B cell (primary cell): ENCODE measurements at regions not wholly inside any gene's neighbourhood (a gene's known extent, or its start where the extent isn't known, plus 50 kb on each side); places are given as distances from the start of the nearest gene placed in this dataset.

Experiments used
- ATAC-seq: fragments of 200-7000 bp; cut with Tn5 transposase; one replicate; pipeline ENCODE4 v1.10.0; 2021; ENCODE audit warnings: low read depth, mild to moderate bottlenecking, moderate number of reproducible peaks, moderate library complexity
- CTCF ChIA-PET: fragments of 350-600 bp; sonication (Branson Sonifier 250); formaldehyde crosslinking; loops from one replicate; lab custom pipeline; 2021; ENCODE audit warnings: antibody characterized with exemption, inconsistent platforms; lab: Charles Lee
- POLR2A ChIA-PET: fragments of 350-600 bp; sonication (Branson Sonifier 250); formaldehyde crosslinking; loops from one replicate; lab custom pipeline; 2021; ENCODE audit warnings: antibody characterized with exemption; lab: Charles Lee
- DNase-seq: peaks from one replicate; pipeline ENCODE4 v3.0.0; 2013
- H2AFZ ChIP-seq: 2 replicates; pipeline ENCODE4 v1.6.1; 2012; ENCODE audit warnings: mild to moderate bottlenecking, low read depth, low read length; ENCODE audit not compliant: insufficient read depth, poor library complexity, severe bottlenecking
- H3K27ac ChIP-seq, 2 donors: 1 replicate in 1 of 2; 2 replicates in 1 of 2; pipeline ENCODE4 v1.5.1; 2012 to 2013; ENCODE audit warnings: low read length in 2 of 2, mild to moderate bottlenecking in 2 of 2, moderate library complexity in 1 of 2
- H3K27me3 ChIP-seq, 4 experiments: fragments of 200-600 bp in 1 of 4; sonication (generic) in 1 of 4; replicated peaks in 1 of 4; 1 replicate in 2 of 4; 2 replicates in 2 of 4; pipeline versions ENCODE4 v1.6.1 to v1.7.0; 2013 to 2016; ENCODE audit warnings: low read length in 3 of 4, mild to moderate bottlenecking in 2 of 4, mixed read lengths in 1 of 4, moderate library complexity in 1 of 4; ENCODE audit not compliant: insufficient read depth in 4 of 4, control insufficient read depth in 3 of 4; ENCODE audit errors: control extremely low read depth in 1 of 4
- H3K36me3 ChIP-seq, 2 experiments: replicated peaks in 1 of 2; 1 replicate in 1 of 2; 2 replicates in 1 of 2; pipeline versions ENCODE4 v1.6.1 to v1.7.1; 2013; ENCODE audit warnings: low read length in 1 of 2; ENCODE audit not compliant: insufficient read depth in 2 of 2, control insufficient read depth in 1 of 2; ENCODE audit errors: control extremely low read depth in 1 of 2, extremely low read depth in 1 of 2
- H3K4me1 ChIP-seq, 2 donors: fragments of 200-600 bp in 1 of 2; sonication (generic) in 1 of 2; 1 replicate in 1 of 2; 2 replicates in 1 of 2; pipeline versions ENCODE4 v1.5.1 to v1.6.1; 2013 to 2017; ENCODE audit warnings: low read length in 2 of 2; ENCODE audit not compliant: control insufficient read depth in 2 of 2, insufficient read depth in 2 of 2
- H3K4me2 ChIP-seq: replicated peaks from 2 replicates; pipeline ENCODE3; 2012; ENCODE audit warnings: mild to moderate bottlenecking, low read depth, low read length; ENCODE audit not compliant: poor library complexity, severe bottlenecking
- H3K4me3 ChIP-seq, 5 experiments: fragments of 200-600 bp in 1 of 5; sonication (generic) in 1 of 5; 1 replicate in 3 of 5; 2 replicates in 2 of 5; pipeline versions ENCODE4 v1.5.1 to v1.7.0; 2011 to 2016; ENCODE audit warnings: low read length in 4 of 5, mild to moderate bottlenecking in 4 of 5, low read depth in 2 of 5, control low read depth in 1 of 5, moderate library complexity in 1 of 5; ENCODE audit not compliant: insufficient read depth in 1 of 5; ENCODE audit errors: control extremely low read depth in 1 of 5, extremely low read depth in 1 of 5
- H3K79me2 ChIP-seq: fragments of 200-600 bp; sonication (generic); one replicate; pipeline ENCODE4 v1.6.0; 2016; ENCODE audit warnings: low read length; ENCODE audit not compliant: control insufficient read depth, insufficient read depth
- H3K9ac ChIP-seq: fragments of 200-600 bp; sonication (generic); 2 replicates; pipeline ENCODE4 v1.6.1; 2017; ENCODE audit warnings: mild to moderate bottlenecking, low read length, moderate library complexity
- H3K9me3 ChIP-seq, 3 donors: one replicate each; pipeline versions ENCODE4 v1.6.1 to v1.7.1; 2013; ENCODE audit warnings: low read length in 2 of 3; ENCODE audit not compliant: control insufficient read depth in 2 of 3, insufficient read depth in 1 of 3; ENCODE audit errors: control extremely low read depth in 1 of 3
- H4K20me1 ChIP-seq: 2 replicates; pipeline ENCODE4 v1.6.0; 2012; ENCODE audit warnings: mild to moderate bottlenecking, low read length; ENCODE audit not compliant: insufficient read depth, control insufficient read depth, poor library complexity, severe bottlenecking
- H3K27ac Mint-ChIP-seq: one replicate; pipeline ENCODE4 v1.8.0; 2021; ENCODE audit warnings: mixed read lengths
- H3K27me3 Mint-ChIP-seq: one replicate; pipeline ENCODE4 v1.8.0; 2021; ENCODE audit warnings: mixed read lengths
- H3K4me1 Mint-ChIP-seq: one replicate; pipeline ENCODE4 v1.8.0; 2021; ENCODE audit warnings: mixed read lengths
- H3K4me3 Mint-ChIP-seq: one replicate; pipeline ENCODE4 v1.8.0; 2021; ENCODE audit warnings: mixed read lengths
- H3K9me3 Mint-ChIP-seq: one replicate; pipeline ENCODE4 v1.8.0; 2022; ENCODE audit warnings: mixed read lengths; ENCODE audit not compliant: insufficient read depth
- EZH2 ChIP-seq: IDR thresholded peaks from 2 replicates; pipeline ENCODE4 v1.6.1; 2012; ENCODE audit warnings: borderline replicate concordance, low read depth, mild to moderate bottlenecking, moderate library complexity, low read length; ENCODE audit not compliant: insufficient read depth, poor library complexity, severe bottlenecking
- WGBS: methylation state at CpG from one replicate; pipeline ENCODE4 v1.1.5; 2013; ENCODE audit warnings: missing lambda C conversion rate; ENCODE audit not compliant: insufficient coverage; 5-methylcytosine and 5-hydroxymethylcytosine counted together
- intact Hi-C: fragments of 100-400 bp; cut with micrococcal nuclease; formaldehyde crosslinking; loops from one replicate; pipeline ENCODE4 v1.10.0; 2022
- TF ChIP-seq, protein P1 (sequence below): fragments of 200-600 bp; IDR thresholded peaks from one replicate; pipeline ENCODE4 v1.8.0; 2022; ENCODE audit warnings: antibody characterized with exemption, mild to moderate bottlenecking

DNA sequence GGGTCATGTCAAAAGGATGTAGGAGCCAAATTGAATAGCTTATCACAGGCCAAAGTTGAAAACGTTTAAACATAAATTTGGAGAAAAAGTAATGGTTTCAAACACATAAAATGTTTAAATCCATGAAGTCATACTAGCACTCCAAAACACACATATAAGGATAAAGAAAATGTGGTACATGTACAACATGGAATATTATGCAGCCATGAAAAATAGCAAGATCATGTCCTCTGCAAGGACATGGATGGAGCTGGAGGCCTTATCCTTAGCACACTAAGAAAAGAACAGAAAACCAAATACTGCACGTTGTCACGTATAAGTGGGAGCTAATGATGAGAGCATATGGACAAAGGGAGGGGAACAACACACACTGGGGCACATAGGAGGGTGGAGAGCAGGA, 911.7 kb upstream of the PCDH20 start:
- Histone ChIP-seq H3K4me2 (no peak overlapping the region), H3K27ac (no peak overlapping the region), H4K20me1 (no peaks in the 10 kb centered on the region), H3K4me3 (no peak overlapping the region), H3K9ac (no peak overlapping the region), H3K9me3 (peaks cover 0 to 1% (median 0%) of the 10 kb centered on the region in 3 donors), H3K4me1 (no peaks in the 10 kb centered on the region), H3K79me2 (no peaks in the 10 kb centered on the region), H3K36me3 (no peaks in the 10 kb centered on the region), H2AFZ (no peak overlapping the region), H3K27me3 (no peaks in the 10 kb centered on the region)
- no peaks in the 10 kb centered on the region for H3K9me3 Mint-ChIP-seq
- ATAC-seq (no peak), DNase-seq (no peak)
- no CpG with 5 or more reads among the region's 3 CpGs for WGBS
- intact Hi-C loops = no loop called here
- CTCF ChIA-PET = no interaction called here
- no peaks in the 10 kb centered on the region for H3K27me3 Mint-ChIP-seq
- POLR2A ChIA-PET = no interaction called here
- no peak overlapping the region for H3K4me3 Mint-ChIP-seq
- TF ChIP-seq, protein P1, sequence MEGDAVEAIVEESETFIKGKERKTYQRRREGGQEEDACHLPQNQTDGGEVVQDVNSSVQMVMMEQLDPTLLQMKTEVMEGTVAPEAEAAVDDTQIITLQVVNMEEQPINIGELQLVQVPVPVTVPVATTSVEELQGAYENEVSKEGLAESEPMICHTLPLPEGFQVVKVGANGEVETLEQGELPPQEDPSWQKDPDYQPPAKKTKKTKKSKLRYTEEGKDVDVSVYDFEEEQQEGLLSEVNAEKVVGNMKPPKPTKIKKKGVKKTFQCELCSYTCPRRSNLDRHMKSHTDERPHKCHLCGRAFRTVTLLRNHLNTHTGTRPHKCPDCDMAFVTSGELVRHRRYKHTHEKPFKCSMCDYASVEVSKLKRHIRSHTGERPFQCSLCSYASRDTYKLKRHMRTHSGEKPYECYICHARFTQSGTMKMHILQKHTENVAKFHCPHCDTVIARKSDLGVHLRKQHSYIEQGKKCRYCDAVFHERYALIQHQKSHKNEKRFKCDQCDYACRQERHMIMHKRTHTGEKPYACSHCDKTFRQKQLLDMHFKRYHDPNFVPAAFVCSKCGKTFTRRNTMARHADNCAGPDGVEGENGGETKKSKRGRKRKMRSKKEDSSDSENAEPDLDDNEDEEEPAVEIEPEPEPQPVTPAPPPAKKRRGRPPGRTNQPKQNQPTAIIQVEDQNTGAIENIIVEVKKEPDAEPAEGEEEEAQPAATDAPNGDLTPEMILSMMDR = no peak
- no peak for TF ChIP-seq EZH2
- H3K4me1 Mint-ChIP-seq = no peaks in the 10 kb centered on the region
- H3K27ac Mint-ChIP-seq = no peak overlapping the region

DNA sequence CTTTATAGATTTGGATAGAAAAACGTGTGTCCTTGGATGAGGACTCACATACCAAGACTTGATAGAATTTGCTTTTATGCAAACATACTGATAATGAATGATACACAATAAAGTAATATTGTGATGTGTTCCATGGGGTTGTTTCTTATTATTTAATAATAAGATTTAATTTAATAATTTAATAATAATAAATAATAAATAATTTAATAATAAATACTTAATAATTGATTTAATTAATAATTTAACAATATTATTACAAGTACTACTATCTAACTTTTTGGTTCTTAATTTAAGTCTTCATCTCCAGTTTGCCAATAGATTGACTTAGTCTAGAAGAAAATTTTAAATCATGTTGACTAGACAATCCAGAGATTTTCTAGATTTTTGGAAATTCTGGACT, 909.2 kb upstream of the PCDH20 start:
- Histone ChIP-seq H3K4me2 (no peak overlapping the region), H2AFZ (no peak overlapping the region), H3K4me3 (no peak overlapping the region), H3K36me3 (no peaks in the 10 kb centered on the region), H3K9ac (no peak overlapping the region), H3K9me3 (peaks cover 0 to 1% (median 0%) of the 10 kb centered on the region in 3 donors), H3K27ac (no peak overlapping the region), H3K4me1 (no peaks in the 10 kb centered on the region), H3K79me2 (no peaks in the 10 kb centered on the region), H3K27me3 (no peaks in the 10 kb centered on the region), H4K20me1 (no peaks in the 10 kb centered on the region)
- Mint-ChIP-seq H3K27me3 (no peaks in the 10 kb centered on the region), H3K9me3 (no peaks in the 10 kb centered on the region), H3K4me1 (no peaks in the 10 kb centered on the region), H3K4me3 (no peak overlapping the region), H3K27ac (no peak overlapping the region)
- ChIA-PET POLR2A (no interaction called here), CTCF (no interaction called here)
- no CpG with 5 or more reads among the region's 1 CpG for WGBS
- no peak for ATAC-seq
- no peak for DNase-seq
- TF ChIP-seq EZH2 = no peak
- TF ChIP-seq, protein P1 = no peak
- intact Hi-C loops = no loop called here
